ENCODE measurements at regions not wholly inside any gene's neighbourhood (a gene's known extent, or its start where the extent isn't known, plus 50 kb on each side); places are given as distances from the start of the nearest gene placed in this dataset.

DNA sequence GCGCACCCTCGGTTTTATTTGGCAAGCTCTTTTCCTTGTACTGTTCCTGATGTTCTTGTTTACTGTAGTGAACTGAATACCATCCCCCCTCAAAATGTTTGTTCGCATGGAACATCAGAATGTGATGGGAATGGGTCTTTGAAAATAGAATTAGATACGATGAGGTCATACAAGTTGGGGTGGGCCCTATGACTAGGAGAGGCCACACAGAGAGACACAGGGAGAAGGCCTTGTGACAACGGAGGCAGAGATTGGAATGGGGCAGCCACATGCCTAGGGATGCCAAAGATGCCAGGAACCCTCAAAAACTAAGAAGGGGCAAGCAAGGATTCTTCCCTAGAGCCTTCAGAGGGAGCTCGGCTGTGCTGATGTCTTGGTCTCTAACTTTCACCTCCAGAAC is 123.6 kb downstream of the FAM204A start:
- H3K4me1 ChIP-seq (ENCODE audit: control insufficient read depth in 1 of 2, insufficient read depth in 2 of 2, low read depth in 1 of 2, low read length in 1 of 2) = no peaks in the 10 kb centered on the region; a peak in 1 of 4 replicates

GRCh38 chr10:118216571-118217170 is 125.5 kb downstream of the FAM204A start:
- TF ChIP-seq GABPA (IDR thresholded peaks at IDR 0.05; ENCODE audit: low read depth) (no peak), JUND (IDR thresholded peaks at IDR 0.05) (no peak), TEAD4 (IDR thresholded peaks at IDR 0.05; ENCODE audit: borderline replicate concordance, insufficient read depth) (no peak), ZBTB33 (IDR thresholded peaks at IDR 0.05; ENCODE audit: borderline replicate concordance, low read depth) (no peak), RFX5 (IDR thresholded peaks at IDR 0.05; ENCODE audit: low read length) (no peak), RXRA (IDR thresholded peaks at IDR 0.05; ENCODE audit: borderline replicate concordance, low read depth) (no peak), NFIC (IDR thresholded peaks at IDR 0.05; ENCODE audit: borderline replicate concordance) (no peak), TAF1 (IDR thresholded peaks at IDR 0.05; ENCODE audit: borderline replicate concordance, low read depth, low read length) (no peak), FOXM1 (IDR thresholded peaks at IDR 0.05; ENCODE audit: low read depth) (no peak)
- TF ChIP-seq, protein P1, sequence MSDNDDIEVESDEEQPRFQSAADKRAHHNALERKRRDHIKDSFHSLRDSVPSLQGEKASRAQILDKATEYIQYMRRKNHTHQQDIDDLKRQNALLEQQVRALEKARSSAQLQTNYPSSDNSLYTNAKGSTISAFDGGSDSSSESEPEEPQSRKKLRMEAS (IDR thresholded peaks at IDR 0.05; ENCODE audit: low read depth) = no peak
- TF ChIP-seq, protein P2, sequence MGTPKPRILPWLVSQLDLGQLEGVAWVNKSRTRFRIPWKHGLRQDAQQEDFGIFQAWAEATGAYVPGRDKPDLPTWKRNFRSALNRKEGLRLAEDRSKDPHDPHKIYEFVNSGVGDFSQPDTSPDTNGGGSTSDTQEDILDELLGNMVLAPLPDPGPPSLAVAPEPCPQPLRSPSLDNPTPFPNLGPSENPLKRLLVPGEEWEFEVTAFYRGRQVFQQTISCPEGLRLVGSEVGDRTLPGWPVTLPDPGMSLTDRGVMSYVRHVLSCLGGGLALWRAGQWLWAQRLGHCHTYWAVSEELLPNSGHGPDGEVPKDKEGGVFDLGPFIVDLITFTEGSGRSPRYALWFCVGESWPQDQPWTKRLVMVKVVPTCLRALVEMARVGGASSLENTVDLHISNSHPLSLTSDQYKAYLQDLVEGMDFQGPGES (IDR thresholded peaks at IDR 0.05; ENCODE audit: low read depth, low read length) = no peak
- TF ChIP-seq, protein P3, sequence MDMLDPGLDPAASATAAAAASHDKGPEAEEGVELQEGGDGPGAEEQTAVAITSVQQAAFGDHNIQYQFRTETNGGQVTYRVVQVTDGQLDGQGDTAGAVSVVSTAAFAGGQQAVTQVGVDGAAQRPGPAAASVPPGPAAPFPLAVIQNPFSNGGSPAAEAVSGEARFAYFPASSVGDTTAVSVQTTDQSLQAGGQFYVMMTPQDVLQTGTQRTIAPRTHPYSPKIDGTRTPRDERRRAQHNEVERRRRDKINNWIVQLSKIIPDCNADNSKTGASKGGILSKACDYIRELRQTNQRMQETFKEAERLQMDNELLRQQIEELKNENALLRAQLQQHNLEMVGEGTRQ (IDR thresholded peaks at IDR 0.05; ENCODE audit: borderline replicate concordance, low read depth, low read length) = no peak
- H3K27me3 ChIP-seq (ENCODE audit: insufficient read depth) = no peaks in the 10 kb centered on the region
- no peak overlapping the region for H2AFZ ChIP-seq (ENCODE audit: low read depth)
- no peaks in the 10 kb centered on the region for H3K79me2 ChIP-seq (ENCODE audit: insufficient read depth)
- ChIA-PET POLR2A (no interaction called here), CTCF (no interaction called here)
- no peaks in the 10 kb centered on the region for H4K20me1 ChIP-seq (ENCODE audit: insufficient read depth)
- no peak for DNase-seq
- WGBS (ENCODE audit: low lambda C conversion rate) = 23% methylated on average over 3 of the region's 3 CpGs
- H3K4me2 ChIP-seq = no peak overlapping the region
- H3K27ac ChIP-seq (ENCODE audit: low read depth in 2 of 2, low read length in 1 of 2) = no peak overlapping the region
- H3K36me3 ChIP-seq (replicated peaks in 1 of 2; ENCODE audit: control insufficient read depth in 1 of 2, insufficient read depth in 2 of 2, low read length in 1 of 2) = no peaks in the 10 kb centered on the region
- no peak overlapping the region for H3K4me3 ChIP-seq (ENCODE audit: low read depth in 2 of 2, low read length in 1 of 2)
- H3K4me1 ChIP-seq (ENCODE audit: control insufficient read depth in 1 of 2, insufficient read depth in 2 of 2, low read depth in 1 of 2, low read length in 1 of 2) = no peaks in the 10 kb centered on the region; a peak in 1 of 4 replicates
- no peaks in the 10 kb centered on the region for H3K9me2 ChIP-seq
- H3K9ac ChIP-seq = no peak overlapping the region
- H3K9me3 ChIP-seq = no peaks in the 10 kb centered on the region
- no peaks in the 10 kb centered on the region for H3F3A ChIP-seq (replicated peaks; ENCODE audit: insufficient read depth)

More for the DNA sequence above, 123.6 kb downstream of the FAM204A start:
- Histone ChIP-seq H3K9ac (no peak overlapping the region), H3K4me3 (ENCODE audit: low read depth in 2 of 2, low read length in 1 of 2) (no peak overlapping the region), H3K9me3 (no peaks in the 10 kb centered on the region), H3K27me3 (ENCODE audit: insufficient read depth) (no peaks in the 10 kb centered on the region), H3K27ac (ENCODE audit: low read depth in 2 of 2, low read length in 1 of 2) (no peak overlapping the region), H2AFZ (ENCODE audit: low read depth) (no peak overlapping the region), H3K79me2 (ENCODE audit: insufficient read depth) (no peaks in the 10 kb centered on the region), H4K20me1 (ENCODE audit: insufficient read depth) (no peaks in the 10 kb centered on the region), H3K4me2 (no peak overlapping the region), H3K36me3 (replicated peaks in 1 of 2; ENCODE audit: control insufficient read depth in 1 of 2, insufficient read depth in 2 of 2, low read length in 1 of 2) (no peaks in the 10 kb centered on the region), H3K9me2 (no peaks in the 10 kb centered on the region), H3F3A (replicated peaks; ENCODE audit: insufficient read depth) (no peaks in the 10 kb centered on the region)
- TF ChIP-seq EZH2phosphoT487 (IDR thresholded peaks at IDR 0.05; ENCODE audit: borderline replicate concordance, low read depth) (no peak), TCF12 (IDR thresholded peaks at IDR 0.05) (no peak), RFX5 (IDR thresholded peaks at IDR 0.05; ENCODE audit: low read length) (no peak), JUND (IDR thresholded peaks at IDR 0.05) (no peak), MXI1 (IDR thresholded peaks at IDR 0.05; ENCODE audit: low read depth, low read length) (no peak), ELF1 (IDR thresholded peaks at IDR 0.05) (no peak), NFIC (IDR thresholded peaks at IDR 0.05; ENCODE audit: borderline replicate concordance) (no peak), MEF2A (IDR thresholded peaks at IDR 0.05; ENCODE audit: borderline replicate concordance, low read depth) (no peak), TEAD4 (IDR thresholded peaks at IDR 0.05; ENCODE audit: borderline replicate concordance, insufficient read depth) (no peak), GATA2 (CRISPR knock-in tag; IDR thresholded peaks at IDR 0.05) (no peak), CHD2 (IDR thresholded peaks at IDR 0.05; ENCODE audit: low read length, partially characterized antibody) (no peak), RCOR1 (IDR thresholded peaks at IDR 0.05; ENCODE audit: low read length) (no peak), SIN3A (IDR thresholded peaks at IDR 0.05; ENCODE audit: borderline replicate concordance, low read depth, low read length) (no peak), FOXJ3 (CRISPR knock-in tag; IDR thresholded peaks at IDR 0.05) (no peak), FOXM1 (IDR thresholded peaks at IDR 0.05; ENCODE audit: low read depth) (no peak)
- TF ChIP-seq, protein P3 (IDR thresholded peaks at IDR 0.05; ENCODE audit: borderline replicate concordance, low read depth, low read length) = no peak
- TF ChIP-seq, protein P4, sequence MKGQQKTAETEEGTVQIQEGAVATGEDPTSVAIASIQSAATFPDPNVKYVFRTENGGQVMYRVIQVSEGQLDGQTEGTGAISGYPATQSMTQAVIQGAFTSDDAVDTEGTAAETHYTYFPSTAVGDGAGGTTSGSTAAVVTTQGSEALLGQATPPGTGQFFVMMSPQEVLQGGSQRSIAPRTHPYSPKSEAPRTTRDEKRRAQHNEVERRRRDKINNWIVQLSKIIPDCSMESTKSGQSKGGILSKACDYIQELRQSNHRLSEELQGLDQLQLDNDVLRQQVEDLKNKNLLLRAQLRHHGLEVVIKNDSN (IDR thresholded peaks at IDR 0.05; ENCODE audit: borderline replicate concordance, low read depth) = no peak
- TF ChIP-seq, protein P1 (IDR thresholded peaks at IDR 0.05; ENCODE audit: low read depth) = no peak
- DNase-seq = no peak
- CTCF ChIA-PET = interaction anchor here (0.8 kb wide), 1 partner anchor 153 kb away, joined by 3 read pairs; no protein-coding TSS in a partner anchor
- POLR2A ChIA-PET = no interaction called here
- 35% methylated on average over 6 of the region's 6 CpGs for WGBS (ENCODE audit: low lambda C conversion rate)

All from SK-N-SH (cell line).